Putamen (tissue), 1 donor: ENCODE measurements at regions not wholly inside any gene's neighbourhood (a gene's known extent, or its start where the extent isn't known, plus 50 kb on each side); places are given as distances from the start of the nearest gene placed in this dataset.

ENCODE experiments used
- DNase-seq: peaks from one replicate; pipeline ENCODE4 v3.0.0-alpha.2; 2016; ENCODE audit warnings: low spot score

DNA sequence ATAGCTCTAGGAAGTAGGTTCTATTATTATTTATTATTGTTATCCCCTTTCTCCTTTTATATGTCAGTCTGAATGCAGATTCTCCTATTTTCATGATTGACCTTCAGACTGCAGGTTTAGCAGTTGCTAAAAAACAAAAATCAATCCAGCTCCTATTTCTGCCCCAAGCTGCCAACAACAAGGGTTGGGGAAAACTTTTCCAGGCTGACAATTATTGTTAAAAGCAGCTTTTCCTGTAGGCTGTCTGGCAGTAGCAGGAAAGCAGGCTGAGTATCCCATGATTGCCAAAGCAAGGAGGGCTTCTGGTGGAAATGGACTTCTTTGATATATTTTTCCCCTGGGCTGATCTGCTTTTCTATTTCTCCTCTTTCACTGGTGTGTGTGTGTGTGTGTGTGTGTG is 78.0 kb upstream of the CTLA4 start:
- DNase-seq: no peak

DNA sequence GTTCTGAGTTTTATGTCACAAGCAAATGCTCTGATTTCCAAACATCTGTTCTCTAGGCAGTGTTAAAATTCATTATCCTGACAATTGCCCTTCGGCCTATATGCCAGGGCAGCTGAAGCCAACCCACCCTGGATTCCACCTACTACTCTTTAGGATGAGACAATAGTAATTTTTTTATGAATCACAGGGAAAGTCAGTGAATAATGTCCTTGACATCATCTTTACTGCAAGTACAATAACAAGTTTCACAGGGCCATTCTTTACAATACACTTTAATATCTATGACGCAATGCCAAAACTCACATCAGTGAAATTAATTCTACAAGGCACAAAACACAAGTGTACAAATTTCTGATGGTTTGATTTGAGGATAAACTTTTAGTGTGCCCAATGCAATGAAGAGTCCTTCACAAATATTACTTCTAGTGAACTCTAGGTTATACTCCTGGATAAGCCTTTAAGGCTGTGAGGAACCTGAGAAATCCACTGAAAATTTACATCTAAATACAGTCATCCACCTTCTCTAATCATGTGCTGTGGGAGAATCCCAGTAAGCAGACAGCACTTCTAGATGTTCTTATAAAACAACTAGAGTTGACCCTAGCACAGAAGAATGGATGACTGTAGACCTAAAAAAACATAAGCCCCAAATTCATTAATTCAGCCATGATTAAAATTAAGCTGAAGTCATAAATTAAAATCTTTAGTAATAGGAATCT is 77.3 kb upstream of the CTLA4 start:
- no peak for DNase-seq

DNA sequence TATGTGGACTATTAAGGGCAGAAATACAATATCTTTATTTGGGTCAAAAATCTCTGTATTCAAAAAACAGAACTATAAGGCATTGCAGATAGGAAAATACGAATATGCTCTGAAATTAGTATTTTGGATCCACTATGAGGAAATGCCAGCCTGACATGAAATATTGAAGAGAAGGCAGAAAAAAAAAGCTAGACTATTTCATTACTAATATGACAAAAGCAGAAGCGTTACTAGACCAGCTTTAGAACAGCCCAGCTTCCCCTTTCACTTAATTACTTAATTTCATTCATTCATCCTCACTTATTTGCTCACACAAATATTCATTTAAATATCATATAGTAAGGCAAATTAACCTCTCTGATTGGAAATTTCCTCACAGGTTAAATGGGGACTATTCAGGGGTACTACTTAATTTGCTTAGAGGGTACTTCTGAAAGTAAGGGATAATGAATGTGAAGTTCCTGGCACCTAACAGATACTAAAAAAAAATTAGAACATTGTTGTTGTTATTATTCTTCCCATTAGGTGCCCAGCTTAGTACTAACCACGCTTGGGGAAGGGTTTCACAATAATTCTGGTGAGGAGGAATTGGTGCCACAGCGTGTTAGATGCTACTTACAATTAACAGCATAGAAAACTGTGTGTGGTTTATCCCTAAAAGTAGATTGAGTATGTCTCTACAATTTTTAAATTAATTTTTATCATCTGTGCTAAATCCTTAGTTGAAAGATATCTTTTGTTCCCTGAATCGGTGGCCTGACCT is 71.1 kb upstream of the CTLA4 start:
- no peak for DNase-seq

DNA sequence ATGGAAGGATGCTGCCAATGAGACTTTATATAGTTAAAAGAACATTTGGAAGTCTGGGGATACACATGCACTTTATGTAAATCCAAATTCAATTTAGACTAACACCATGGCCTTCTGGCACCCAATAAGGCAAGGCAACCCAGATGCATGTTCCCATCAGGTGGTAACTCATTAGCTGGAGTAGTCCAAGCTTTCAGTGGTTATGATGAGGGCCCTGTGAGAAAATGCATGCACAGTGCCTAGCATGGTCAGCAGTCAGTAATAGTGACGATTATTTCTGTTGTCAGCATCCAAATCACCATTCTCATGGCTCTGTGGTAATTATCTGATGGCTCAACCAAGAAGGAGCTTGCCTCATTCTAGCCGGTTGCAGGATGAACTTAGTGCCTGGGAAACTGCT is 70.3 kb upstream of the CTLA4 start:
- no peak for DNase-seq

DNA sequence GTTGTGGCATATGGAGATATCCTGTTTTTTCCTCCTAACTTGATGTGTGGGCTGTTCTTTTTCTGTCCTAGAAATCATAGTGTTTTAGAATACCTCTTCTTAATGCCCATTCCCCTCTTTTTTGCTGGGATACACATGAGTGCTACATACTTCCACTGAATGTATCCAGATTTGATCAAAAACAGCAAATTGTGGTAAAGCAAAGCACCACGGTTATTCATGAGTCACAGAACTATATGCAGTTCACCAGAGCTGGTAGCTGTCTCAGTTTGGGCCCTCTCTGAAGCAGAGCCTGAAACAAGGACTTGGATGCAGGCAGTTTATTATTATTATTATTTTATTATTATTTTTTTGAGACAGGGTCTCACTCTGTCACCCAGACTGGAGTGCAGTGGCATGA is 69.9 kb upstream of the CTLA4 start:
- no peak for DNase-seq

DNA sequence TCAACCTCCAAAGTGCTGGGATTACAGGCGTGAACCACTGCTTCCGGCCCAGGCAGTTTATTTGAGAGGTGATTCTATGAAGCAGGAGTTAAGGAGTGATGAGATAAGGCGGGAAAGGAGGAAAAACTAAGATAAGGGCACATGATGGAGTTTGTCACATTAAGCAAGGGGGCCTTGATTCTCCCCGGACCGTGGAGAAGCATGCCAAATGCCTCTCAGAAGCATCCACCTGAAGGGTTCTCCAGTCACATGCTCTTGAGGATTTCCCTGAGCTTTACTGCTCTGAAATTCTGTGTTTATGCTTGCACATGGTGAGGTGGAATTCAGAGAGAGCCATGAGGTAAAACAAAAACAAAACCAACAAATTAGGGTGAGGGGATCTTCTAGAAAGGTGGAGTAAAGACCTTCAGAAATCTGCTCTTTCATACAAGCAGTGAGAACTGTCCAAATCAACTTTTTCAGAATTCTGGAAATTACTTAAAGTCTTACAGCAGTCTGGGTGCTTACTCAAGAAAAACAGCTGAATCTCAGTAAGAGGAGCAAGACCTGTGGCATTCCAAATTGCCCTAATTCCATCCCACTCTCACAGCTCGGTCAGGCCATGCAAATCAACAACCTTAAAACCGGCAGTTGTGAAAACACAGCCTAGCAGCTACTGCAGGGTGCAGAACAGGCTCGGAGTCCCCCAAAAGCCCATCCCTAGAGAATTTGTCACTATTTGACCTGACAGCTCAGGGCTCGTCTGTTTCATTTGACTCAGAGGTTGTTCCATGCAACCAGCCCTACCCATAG is 69.1 kb upstream of the CTLA4 start:
- no peak for DNase-seq

DNA sequence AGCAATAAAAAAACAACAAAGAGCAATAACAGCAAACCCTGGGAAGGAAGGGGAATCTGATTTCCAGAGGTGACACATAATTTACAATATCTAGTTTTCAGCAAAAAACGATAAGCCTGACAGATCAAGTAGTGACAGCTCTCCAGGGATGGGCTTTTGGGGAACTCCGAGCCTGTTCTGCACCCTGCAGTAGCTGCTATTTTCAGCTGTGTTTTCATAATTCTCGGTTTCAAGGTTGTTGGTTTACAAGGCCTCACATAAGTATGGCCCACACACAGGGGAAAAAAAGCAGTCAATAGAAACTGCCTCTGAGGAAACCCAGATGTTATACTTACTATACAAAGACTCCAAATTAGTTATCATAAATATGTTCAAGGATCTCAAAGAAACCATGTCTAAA is 67.7 kb upstream of the CTLA4 start:
- DNase-seq: no peak

DNA sequence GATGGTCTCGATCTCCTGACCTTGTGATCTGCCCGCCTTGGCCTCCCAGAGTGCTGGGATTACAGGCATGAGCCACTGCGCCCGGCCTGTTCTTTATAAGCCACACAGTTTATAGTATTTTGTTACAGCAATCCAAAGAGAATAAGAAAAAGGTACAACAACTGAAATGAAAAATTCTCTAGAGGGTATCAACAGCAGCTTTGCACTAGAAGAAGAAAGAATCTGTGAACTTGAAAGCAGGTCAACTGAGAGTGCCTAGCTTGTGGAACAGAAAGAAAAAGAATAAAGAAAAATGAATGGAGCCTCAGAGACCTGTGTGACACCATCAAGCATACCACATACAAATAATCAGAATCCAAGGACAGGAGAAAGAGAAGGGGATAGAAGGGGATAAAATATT is 66.8 kb upstream of the CTLA4 start:
- DNase-seq: no peak

DNA sequence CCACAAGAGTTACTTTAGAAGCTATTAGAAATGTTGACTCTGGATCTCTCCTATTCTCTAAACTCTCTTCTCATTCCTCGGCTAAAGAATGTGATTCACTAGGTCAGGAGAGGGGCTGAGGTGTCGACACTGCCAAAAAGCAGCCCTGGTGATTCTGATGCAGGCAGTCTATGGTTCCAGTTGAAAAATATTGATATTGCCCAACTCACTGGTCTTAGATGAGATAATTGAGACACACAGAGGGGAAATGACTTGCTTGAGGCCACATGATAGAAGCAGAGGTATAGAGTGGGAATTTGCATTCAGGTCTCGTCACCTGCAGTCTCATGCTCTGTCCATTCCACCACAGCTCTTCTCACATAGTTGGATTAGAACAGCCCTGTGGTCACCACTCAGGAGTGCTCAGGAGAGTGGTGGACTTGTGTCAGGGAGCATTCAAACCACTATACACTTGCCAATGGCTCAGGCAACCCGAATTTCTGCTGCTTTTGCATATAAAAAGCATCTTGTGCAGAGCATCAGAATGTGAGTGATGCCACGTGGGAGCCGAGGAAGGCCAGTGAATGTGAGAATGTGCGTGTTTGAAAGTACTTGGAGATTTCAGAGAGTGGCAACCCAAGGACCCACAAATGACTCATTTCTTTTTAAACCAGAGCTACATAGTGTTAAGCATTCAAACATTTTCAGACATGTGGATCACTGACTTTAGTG is 65.1 kb upstream of the CTLA4 start:
- no peak for DNase-seq

DNA sequence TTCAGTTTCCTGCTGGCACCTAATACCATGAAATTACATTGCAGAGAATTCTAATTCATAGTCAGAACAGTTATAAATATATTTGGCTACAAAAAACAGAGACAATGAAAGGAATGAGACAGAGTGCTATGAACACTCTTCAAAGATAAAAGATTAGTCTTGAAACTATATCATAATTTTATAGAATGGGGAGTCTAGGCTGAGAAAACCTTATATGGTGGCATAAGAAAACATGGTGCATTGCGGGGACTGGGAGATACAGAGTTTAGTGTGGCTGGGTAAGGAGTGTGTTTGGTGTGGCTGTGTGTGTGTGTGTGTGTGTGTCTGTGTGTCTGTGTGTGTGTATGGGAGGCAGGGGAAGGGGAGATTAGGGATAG is 64.5 kb upstream of the CTLA4 start:
- DNase-seq: no peak

DNA sequence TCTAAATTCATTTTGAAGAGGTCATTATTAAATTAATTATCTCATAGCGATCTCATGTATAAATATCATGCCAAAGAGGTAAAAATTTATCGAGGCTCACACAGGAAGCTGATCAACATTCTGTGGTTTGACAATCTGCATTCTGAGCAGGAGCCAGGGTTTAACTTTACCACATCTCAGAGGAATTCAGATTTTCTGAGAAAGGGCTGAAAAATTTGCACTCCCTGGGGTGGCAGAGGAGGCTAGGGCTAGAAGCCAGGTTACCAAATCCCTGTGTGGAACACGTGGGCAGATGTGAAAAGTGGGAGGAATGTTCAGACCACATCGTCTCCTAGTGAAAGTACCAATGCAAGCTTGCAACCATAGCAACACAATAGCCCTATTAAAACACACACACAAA is 63.5 kb upstream of the CTLA4 start:
- DNase-seq: no peak

DNA sequence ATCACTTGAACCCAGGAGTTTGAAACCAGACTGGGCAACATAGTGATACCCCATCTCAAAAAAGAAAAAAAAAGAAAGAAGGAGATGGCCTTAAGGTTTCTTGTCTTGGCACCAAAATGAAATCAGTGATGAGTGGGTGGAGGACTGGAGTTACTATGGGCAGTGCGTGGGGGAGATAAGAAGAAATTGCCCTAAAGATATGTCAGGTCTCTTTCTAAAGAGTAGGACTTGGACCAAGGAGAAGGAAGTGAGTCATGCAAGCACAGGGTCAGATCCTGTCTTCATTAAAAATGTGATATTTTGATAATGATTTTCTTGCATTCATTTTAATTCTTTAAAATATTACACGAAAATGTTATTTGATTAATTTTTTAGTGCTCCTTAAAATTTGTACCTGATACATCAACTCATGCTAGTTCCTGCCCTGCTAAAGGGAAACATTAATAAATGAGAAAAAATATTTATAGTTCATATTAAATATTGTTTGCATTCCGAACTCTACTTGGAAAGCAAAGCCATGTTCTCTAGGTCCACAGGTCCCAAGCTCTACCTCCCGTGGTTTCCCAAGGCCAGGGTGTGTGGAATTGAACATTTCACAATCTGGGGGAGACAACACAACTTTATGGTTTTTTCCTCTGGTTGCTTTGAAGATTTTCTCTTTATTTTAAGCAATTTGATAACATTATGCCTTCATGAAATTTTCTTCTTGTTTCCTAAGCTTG is 62.6 kb upstream of the CTLA4 start:
- DNase-seq: no peak

DNA sequence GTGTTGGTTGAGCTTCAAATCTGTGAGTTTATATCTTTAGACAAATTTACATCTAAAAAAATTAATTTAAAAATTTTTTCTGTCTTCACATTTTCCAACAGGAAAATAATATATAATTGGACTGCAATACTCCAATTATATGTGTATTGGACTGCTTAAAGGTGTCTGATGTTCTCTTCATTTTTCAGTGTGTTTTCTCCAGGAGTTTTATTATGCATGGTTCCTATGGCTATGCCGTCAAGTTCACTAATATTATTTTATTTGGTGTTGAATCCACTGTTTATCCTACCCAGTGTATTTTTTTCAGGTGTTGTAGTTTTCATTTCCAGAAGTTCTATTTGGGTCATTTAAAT is 62.1 kb upstream of the CTLA4 start:
- no peak for DNase-seq

DNA sequence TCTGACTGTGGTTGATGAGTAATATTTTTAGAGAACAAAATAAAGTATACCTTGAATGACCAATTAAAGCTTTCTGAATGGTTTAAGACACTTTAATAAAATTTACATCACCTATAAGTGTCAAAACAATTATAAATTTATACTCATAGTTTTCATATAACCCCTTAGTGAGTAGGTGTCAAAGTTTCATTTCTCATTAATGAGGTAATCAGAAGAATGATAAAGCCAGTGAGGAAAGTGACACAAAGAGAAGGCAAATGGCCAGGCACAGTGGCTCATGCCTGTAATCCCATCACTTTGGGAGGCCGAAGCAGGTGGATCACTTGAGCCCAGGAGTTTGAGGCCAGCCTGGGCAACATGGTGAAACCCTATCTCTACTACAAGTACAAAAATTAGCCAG is 60.8 kb upstream of the CTLA4 start:
- DNase-seq: no peak

DNA sequence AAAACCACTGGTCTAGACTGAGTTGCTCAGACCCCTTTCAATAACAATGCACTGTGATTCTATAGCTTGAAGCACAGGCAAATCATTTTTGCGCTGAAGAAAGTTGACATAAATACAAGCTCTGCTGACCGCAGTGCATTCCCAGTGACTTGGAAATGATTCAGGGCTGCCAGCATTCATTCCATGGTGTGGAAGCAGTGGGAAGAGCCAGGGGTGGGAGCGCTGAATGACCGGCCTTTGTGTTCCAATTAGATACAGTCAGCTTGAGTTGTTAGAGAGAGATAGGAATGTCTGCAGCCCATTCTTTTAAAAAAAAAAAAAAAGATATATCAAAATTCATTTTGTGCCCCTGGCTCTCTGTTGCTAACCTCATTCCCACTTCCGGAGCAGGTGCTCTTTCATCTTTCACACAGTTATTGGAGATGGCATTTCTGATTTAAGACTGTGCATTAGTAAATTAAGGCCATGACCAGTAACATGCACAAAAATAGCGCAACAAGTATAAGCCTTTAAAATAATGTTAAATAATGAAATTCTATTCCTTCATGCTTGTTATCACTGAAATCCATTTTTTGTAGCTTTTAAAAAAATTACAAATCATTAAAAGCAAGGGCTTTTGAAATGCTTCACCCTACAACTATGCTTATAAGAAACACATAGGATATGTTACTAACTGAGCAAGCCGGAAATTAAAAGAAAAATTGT is 59.4 kb upstream of the CTLA4 start:
- DNase-seq: no peak

DNA sequence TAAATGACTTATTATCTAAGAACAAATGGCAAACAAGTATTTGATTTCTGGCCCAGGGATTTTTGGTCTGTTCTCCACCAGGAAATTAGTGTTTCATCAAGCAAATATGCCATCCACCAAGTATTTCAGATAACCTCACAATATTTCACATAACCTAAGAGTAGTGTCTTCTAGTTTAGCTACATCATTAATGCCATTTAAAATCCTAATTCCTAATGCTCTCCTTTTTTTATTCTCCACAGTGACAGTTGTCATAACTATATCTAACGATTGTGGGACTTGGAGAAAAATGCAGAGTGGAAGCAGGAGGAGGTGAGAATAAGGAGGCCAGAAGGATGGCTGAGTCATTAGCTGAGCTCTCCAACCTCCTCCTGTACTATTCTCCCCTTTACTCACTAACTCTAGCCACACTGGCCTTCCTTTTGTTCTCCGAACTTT is 58.5 kb upstream of the CTLA4 start:
- DNase-seq: no peak

DNA sequence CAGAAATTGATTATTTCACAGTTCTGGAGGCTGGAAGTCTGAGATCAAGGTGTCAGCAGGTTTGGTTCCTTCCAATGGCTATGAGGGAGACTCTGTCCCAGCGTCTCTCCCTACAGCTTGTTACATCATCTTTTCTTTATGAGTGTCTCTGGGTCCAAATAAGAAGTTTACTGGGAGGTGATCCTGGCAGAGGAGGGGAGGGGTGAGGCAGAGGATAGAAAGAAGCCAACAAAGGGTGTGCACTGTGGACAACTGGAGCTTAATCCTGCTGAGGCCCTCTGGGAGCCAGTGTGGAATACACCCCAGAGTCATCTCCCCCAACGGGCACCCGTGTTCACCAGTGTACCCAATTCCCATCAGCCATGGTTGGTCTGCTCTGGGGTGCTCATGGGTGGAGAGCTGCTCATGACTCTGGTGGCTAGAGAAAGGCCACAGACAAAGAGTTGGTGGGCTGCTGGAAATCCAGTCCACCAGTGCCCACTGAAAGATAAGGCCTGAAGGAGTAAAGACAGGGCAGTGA is 57.5 kb upstream of the CTLA4 start:
- no peak for DNase-seq

DNA sequence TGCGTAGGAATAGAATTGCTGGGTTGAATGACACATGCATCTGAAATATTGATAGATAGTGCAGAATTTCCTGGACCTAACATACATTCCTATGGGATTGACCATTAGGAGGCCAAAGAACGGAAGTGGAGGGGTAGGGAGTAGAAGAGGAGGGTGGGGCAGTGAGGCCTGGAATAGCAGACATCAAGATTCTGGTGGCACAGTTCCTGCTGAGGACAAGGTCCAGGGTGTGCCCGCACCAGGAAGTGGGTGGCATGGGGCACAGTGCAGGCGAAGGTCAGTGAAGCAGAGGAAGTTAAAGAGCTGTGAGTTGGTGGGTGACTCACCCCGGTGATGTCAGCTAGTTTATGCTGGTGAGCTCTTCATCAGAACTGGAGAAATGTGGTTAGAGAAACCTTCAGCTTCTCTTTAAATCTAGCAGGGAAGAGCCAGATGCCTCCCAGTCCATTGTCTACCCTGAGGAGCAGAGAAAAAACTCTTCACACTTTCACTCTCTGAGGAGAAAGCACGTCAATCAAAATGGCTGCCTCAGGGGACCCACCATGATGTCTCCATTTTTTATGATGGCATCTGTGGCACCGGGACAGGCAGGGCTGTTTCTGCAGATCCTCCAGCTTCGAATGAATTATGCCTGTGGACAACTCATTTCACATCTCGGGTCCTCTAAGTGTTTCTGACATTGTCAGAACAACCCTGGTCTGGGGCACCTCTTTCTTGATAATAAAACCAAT is 55.9 kb upstream of the CTLA4 start:
- DNase-seq: no peak

DNA sequence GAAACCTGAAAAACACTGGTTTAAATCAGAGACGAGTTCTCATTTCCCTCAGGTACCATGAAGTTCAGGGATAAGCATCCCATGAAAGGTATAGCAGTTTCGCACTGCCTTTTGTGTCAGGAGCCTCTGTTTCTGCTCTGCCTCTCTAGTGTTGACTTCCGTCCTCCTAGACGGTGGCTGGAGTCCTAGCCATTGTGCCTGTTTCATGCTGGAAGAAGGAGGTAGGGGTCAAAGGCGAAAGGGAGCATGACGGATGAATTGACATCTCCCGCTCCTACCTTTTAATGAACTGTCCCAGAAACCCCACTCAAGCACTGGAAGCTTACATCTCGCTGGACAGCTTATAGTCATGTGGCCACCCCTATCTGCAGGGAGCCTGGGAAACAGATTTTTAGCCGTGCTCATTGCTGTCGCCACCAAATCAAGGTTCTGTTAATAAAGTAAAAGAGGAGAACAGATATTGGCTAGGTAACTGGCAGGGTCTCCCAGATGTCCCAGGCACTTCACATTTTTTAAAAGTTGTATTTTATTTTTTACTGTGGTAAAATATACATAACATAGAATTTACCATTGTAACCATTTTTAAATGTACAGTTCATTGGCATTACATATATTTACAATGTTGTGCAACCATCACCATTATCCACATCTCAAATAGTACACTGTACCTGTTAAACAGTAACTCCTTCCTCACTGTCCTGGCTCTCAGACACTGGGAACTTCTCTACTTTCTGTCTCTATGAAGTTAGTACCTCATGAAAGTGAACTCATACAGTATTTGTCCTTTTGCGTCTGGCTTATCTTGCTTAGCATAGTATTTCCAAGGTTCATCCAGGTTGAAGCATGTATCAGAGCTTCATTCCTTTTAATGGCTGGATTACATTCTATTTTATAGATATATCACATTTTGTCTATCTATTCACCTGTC is 55.0 kb upstream of the CTLA4 start:
- no peak for DNase-seq
